ENCODE measurements at regions not wholly inside any gene's neighbourhood (a gene's known extent, or its start where the extent isn't known, plus 50 kb on each side); places are given as distances from the start of the nearest gene placed in this dataset.
A peak's percentile ranks its signal among the peaks of the same experiment; 100 is the strongest.

GRCh38 chr7:124457841-124458240 lies 307.8 kb downstream of the GPR37 start:
- ATAC-seq, result no peak
- no peaks in the 10 kb centered on the region for H3K27me3 ChIP-seq
- intact Hi-C loops (cut with DNase I), result no loop called here
- H3K4me3 ChIP-seq, result no peak overlapping the region
- no peaks in the 10 kb centered on the region for H3K9me3 ChIP-seq
- H3K4me1 ChIP-seq, result no peaks in the 10 kb centered on the region
- no peak for DNase-seq
- TF ChIP-seq CTCF (IDR thresholded peaks at IDR 0.05), result no peak
- H3K27ac ChIP-seq, result no peak overlapping the region
- H3K36me3 ChIP-seq, result no peaks in the 10 kb centered on the region

- intact Hi-C loops (cut with DNase I), result no loop called here
- no peak overlapping the region for H3K27ac ChIP-seq
- H3K36me3 ChIP-seq, result no peaks in the 10 kb centered on the region
- ATAC-seq (no peak), DNase-seq (no peak)
- no peak for TF ChIP-seq CTCF (IDR thresholded peaks at IDR 0.05)
- no peak overlapping the region for H3K4me3 ChIP-seq
- H3K9me3 ChIP-seq, result no peaks in the 10 kb centered on the region
- no peaks in the 10 kb centered on the region for H3K27me3 ChIP-seq
- no peaks in the 10 kb centered on the region for H3K4me1 ChIP-seq
Measured at GRCh38 chr7:124456286-124456685, 309.3 kb downstream of the GPR37 start.

- H3K4me3 ChIP-seq, result no peak overlapping the region
- no peak for ATAC-seq
- intact Hi-C loops (cut with DNase I), result no loop called here
- no peak overlapping the region for H3K27ac ChIP-seq
- H3K27me3 ChIP-seq, result no peaks in the 10 kb centered on the region
- H3K4me1 ChIP-seq, result no peaks in the 10 kb centered on the region
- H3K9me3 ChIP-seq, result no peaks in the 10 kb centered on the region
- no peak for TF ChIP-seq CTCF (IDR thresholded peaks at IDR 0.05)
- no peaks in the 10 kb centered on the region for H3K36me3 ChIP-seq
- DNase-seq, result peak in 2 of 4 donors; percentile 32 to 36
Measured at GRCh38 chr7:124452186-124452585, 313.4 kb downstream of the GPR37 start.

GRCh38 chr7:124449896-124450295 lies 315.7 kb downstream of the GPR37 start:
- H3K4me1 ChIP-seq, result no peaks in the 10 kb centered on the region
- H3K9me3 ChIP-seq, result no peaks in the 10 kb centered on the region
- DNase-seq, result no peak
- TF ChIP-seq CTCF (IDR thresholded peaks at IDR 0.05), result no peak
- H3K4me3 ChIP-seq, result no peak overlapping the region
- intact Hi-C loops (cut with DNase I), result no loop called here
- no peak for ATAC-seq
- H3K27ac ChIP-seq, result no peak overlapping the region
- H3K36me3 ChIP-seq, result no peaks in the 10 kb centered on the region
- no peaks in the 10 kb centered on the region for H3K27me3 ChIP-seq

- intact Hi-C loops (cut with DNase I), result no loop called here
- Histone ChIP-seq H3K9me3 (no peaks in the 10 kb centered on the region), H3K27ac (no peak overlapping the region), H3K4me3 (no peak overlapping the region), H3K4me1 (no peaks in the 10 kb centered on the region), H3K27me3 (no peaks in the 10 kb centered on the region), H3K36me3 (no peaks in the 10 kb centered on the region)
- ATAC-seq (no peak), DNase-seq (no peak)
- TF ChIP-seq CTCF (IDR thresholded peaks at IDR 0.05), result no peak
Measured at GRCh38 chr7:124444696-124445480, 320.7 kb downstream of the GPR37 start.
